GM21526 (cell line): ENCODE measurements at regions not wholly inside any gene's neighbourhood (a gene's known extent, or its start where the extent isn't known, plus 50 kb on each side); places are given as distances from the start of the nearest gene placed in this dataset.
"Not testable (repeated sequence)": the region's sequence is repeated elsewhere in the genome, so short reads cannot be mapped to it uniquely, and the experiment has no call there.

Source experiments
- ATAC-seq: cut with Tn5 transposase; IDR thresholded peaks from one replicate; pipeline ENCODE4 v1.9.1; 2021; ENCODE audit warnings: moderate library complexity; ENCODE audit not compliant: unreplicated experiment, low FRiP score

DNA sequence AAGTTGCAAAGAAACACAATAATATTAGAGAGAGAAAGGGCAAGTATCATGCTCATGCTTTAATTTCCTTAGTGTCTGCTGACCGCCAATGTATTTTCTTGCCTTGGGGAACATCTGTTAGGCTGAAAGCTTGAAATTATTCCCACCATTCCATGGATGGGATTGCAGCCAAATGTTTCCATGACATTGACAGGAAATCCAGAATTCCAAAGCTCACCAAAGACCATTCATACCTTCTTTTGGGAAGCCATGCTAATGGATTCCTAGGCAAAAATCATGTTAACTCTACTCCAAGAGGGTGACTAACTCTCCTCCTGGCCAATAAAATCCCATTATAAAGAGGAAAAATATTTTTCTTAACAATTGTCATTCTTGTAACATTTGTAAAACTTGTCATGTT, 661.4 kb upstream of the FAT3 start:
- ATAC-seq = no peak

DNA sequence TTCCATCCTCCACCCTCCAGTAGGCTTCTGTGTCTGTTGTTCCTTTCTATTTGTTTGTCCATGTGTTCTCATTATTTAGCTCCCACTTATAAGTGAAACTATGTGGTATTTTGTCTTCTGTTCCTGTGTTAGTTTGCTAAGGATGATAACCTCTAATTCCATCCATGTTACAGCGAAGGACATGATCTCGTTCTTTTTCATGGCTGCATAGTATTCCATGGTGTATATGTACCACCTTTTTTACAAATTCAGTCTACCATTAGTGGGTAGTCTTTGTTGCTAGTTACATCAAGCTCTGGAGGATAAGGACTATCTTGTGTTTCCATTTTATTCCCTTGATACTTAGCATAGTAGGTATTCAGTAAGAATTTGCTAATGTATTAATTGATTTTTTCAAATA, 664.2 kb upstream of the FAT3 start:
- ATAC-seq = no peak

DNA sequence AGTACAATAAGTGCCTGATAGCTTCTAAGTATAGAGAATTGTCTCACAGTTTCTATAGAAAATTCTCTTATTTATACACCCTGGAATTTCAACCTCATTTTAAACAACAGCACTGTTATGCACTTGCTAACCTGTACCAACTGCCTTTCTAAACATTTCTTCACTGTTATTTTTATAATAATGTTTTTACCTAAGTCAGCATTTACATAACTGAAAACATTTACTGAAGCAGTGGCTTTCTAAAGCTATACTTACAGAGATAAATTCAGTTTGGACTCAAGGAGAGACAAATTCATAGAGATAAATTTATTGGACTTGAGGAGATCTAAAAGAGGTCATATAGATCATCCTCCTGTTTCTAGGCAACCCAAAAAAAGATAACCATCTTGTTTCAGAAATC, 686.6 kb upstream of the FAT3 start:
- no peak for ATAC-seq

DNA sequence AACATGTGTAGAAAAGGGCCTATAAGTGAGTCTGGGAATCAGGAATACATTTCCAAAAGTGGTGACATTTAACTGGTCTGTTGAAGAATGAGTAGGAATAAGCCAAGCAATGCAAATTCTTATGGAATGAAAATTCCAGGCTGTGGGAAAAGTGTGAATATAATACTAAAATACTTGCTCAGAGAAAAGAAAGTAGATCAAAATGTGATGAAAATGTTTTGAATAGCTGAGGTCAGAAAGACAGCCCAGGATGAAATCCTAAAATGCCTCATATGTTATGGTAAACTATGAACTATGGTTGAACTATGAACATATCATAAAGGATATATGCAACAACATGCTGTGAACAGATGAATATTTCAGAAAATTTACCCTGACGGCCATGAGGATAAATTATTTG, 688.3 kb upstream of the FAT3 start:
- no peak for ATAC-seq

DNA sequence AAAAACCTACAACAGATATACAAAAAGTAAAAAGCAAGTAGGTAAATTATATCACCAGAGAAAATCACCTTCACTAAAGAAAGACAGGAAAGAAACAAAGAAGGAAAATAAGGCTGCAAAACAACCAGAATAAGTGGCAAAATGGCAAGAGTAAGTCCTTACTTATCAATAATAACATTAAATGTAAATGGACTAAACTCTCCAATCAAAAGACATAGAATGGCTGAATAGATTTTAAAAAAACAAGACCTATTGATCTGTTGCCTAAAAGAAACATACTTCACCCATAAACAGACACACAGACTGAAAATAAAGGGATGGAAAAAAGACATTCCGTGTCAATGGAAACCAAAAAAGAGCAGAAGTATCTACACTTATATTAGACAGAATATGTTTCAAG, 695.7 kb upstream of the FAT3 start:
- ATAC-seq = no peak

DNA sequence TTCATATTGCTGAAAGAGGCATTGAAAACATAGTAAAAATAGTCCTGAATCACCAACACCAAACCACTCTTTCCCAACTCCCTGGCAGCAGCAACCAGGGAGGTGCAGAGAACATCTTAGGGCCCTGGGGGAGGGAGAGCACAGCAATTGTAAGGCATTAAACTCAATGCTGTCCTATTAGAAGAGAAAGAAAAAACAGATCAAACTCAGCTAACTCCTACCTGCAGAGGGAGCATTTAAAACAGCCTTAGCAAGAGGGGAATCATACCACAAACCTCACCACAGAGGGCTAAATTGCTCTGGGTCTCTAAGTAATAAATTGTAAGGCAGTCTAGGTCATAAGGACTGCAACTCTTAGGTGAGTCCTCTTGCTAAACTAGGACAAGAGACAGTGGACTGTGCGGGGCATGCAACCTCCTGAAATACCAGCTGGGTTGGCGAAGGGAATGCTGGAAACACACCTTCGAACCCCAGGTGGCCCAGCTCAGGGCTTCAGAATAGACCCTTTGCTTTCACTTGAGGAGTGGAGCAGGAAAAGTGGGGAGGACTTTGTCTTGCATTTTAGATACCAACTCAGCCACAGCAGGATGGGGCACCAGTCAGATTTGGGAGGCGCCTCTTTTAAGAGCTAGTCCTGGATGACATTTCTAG, 697.1 kb upstream of the FAT3 start:
- no peak for ATAC-seq

DNA sequence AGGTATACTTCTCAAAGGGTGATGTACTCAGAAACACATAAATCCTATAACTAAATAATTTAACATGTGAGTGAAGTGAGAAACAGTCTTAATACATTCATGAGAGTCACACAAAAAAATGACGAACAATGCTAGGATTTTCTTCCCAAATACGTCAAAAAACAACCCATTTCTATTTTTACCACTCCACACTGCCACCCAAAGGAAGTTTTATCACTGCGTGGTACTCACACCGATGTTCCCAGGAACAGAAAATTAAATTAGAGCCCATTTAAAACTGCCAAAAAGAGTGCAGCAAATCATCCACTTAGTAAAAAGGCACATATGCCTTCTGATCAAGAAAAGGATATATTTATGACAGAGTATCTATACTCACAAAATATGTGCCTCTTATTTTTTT, 710.9 kb upstream of the FAT3 start:
- no peak for ATAC-seq

DNA sequence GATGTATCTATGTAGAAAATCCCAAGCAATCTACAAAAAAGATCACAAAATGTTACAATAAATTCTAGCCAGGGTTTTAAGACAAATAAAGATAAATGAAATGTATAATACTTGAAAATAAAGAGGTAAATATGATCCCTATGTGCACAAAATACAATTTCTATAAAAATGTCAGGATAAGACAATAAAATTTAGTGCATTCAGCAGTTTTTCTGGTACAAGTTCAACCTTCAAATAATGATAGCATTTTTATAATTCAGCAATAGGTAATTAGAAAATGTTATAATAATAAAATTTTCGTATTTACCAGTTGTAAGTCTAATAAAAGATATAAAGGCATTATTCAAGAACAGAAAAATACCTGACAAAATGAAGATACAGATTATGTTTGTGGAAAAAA, 726.8 kb upstream of the FAT3 start:
- no peak for ATAC-seq

DNA sequence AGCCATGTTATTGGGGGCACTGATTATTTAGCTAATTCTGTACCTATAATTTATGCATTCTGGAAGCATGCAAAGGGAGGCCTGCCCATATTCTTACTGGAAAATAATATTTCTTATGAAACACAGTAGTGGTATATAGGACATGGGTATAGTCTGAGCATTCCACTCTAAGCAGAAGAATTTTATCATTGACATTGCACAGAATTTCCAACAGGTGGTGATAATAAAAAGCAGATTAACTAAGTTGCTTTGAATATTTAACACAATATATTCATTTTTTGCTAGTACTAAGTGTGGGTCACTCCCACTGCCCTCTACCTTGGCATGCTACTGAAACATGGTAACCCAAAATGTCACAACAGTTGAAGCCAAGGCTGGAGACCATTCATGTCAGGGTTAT, 728.8 kb upstream of the FAT3 start:
- ATAC-seq = no peak

DNA sequence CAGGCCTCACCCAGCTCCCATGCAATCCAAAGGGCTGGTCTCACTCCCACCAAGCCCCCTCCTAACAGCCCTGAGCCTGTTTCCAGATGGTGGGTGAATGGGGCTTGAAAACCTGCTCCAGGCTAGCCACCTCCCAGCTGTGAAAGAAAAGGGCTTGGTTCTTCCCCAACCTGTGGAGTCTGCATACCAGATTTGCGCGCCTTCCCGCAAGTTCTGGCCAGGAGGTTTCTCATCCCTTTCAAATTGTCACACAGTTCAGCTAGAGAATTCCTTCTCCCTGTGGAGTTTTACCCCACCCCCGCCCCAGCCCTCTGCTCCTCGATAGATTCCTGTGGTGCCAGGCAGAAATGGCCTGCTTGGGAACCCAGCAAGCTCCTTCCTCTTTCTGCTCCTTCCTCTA, 734.6 kb upstream of the FAT3 start:
- ATAC-seq = no peak

DNA sequence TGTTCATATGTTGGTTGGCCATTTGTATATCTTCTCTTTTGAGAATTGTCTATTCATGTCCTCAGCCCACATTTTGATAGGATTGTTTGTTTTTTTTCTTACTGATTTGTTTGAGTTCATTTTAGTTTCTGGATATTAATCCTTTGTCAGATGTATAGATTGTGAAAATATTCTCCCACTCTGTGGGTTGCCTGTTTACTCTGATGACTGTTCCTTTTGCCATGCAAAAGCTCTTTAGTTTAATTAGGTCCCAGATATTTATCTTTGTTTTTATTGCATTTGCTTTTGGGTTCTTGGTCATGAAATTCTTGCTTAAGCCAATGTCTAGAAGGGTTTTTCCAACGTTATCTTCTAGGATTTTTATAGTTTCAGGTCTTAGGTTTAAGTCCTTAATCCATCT, 740.7 kb upstream of the FAT3 start:
- not testable (repeated sequence) for ATAC-seq

DNA sequence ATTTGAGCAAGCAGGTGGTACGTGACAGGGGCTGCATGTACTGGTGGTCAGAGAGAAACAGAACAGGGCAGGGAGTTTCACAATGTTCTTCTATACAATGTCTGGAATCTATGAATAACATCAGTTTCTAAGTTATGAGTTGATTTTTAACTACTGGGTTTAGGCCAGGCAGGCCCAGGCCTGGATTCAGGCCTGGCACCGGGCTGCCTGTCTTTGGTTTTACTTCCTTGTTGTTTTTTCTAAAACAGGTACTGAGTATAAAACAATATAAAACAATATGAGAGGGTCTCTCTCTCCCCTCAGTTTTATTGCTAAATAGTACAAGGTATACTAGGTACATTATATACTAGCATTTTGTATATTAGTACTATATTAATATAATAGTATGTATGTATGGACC, 742.7 kb upstream of the FAT3 start:
- not testable (repeated sequence) for ATAC-seq

DNA sequence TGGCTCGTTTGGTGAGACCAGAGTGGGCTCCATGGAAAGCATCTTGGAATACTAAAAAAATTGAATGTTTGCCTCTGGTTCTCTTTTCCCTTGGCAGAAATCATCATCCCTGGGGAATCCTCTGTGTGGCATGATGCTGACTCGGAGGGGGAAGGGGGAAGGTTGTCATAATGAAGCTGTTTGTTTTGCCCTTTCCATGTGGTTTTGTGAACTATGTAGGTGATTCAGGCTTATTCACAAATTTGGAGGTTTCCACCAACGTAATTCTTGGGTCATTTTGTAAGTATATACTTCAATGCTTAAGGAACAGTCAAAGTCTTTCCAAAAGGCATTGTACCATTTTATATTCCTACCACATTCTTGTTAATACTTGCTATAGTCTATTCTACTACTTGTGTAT, 754.0 kb upstream of the FAT3 start:
- no peak for ATAC-seq

DNA sequence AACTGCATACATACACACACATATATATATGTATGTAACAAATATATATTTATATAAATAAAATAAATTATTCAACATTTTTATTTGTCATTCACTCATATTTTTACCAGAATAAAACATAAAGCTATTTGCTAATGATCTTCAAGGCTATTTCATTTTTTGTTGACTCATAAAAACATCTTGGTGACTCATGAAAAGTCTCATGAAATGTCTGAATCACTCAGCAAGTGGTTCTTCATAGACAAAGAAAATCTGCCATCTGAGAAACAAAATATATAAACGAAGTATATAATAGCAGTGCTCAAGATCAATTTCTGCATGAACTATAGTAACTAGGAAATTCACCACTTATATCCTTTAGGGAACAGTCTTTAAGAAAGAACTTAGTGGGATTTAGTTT, 764.8 kb upstream of the FAT3 start:
- ATAC-seq = no peak

DNA sequence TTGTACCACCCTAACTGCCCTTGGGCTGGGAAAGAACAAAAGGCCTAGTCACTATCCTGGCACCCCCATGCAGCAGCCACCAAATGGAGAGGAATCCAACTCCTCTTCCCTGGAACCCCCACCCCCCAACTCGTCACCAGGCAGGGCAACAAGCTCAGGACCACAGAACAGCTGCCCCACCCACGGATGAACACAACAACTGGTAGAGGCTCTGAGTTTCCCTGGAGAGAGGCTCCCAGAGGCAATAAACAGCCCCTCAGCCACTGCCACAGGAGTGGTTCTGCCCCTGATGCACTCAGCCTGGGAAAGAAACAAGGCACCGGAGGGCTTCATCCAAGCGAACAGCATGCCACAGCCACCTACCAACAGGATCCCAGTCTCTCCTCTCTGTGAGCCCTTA, 778.4 kb upstream of the FAT3 start:
- no peak for ATAC-seq

DNA sequence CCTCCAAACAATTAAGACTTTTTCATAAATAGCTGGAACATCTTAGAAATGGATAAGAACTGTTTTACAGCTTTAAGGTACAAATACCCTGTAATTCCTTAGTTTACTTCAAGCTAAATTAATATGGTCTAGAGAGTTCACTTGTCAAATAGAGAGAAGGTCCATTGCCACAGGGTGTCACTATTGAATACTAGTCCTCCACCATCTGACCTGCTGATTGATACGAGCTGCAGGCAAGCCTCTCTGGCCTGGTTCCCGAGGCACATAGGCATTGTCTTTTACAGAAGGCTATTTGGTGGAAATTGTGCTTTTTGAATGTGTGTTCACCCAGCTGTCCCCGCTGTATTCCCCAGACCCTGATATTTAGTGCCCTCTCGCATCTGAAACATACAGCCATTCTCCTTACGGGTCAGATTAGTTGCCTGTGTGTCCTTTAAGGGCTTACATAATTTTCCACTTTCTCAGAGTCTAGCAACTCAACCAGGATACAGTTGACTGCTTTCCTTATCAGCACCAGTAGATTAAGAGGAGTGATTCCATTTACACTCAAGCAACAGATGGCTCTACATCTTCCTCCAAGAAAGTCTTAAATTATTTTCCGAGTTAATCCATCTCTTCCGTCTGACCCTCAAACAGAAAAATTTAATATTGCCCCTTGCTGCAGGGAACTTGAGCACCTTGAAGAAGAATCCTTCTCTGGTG, 788.8 kb upstream of the FAT3 start:
- ATAC-seq = no peak

DNA sequence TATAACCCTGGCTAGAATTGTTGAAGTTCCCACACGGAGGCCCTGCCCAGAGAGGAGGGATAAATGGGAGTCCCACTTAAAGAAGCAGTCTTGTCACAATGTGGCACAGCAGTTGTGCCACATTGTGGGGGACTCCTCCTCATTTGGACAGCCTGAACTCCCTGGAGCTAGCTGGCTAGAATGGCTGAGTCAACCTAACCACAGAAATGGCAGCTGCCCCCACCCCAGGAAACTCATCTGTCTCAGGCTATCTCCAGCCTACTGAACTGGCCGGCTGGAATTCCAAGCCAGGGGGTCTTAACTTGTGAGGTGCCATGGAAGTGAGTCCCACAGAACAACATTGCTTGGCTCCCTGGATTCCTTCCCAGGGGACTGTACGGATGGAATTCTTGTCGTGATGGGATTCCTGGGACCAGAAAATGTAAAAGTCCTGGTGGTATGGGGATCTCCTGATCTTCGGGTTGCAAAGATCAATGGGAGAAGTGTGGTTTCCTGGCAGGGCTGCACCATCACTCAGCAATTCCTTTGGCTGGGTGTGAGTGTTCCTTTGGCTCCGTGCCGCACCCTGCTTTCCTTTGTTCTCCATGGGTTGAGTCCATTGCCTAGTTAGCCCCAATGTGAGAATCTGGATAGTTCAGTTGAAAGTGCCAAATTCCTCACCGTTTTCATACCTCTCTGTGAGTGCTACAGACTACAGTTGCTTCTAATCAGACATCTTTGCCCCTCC, 791.2 kb upstream of the FAT3 start:
- no peak for ATAC-seq

DNA sequence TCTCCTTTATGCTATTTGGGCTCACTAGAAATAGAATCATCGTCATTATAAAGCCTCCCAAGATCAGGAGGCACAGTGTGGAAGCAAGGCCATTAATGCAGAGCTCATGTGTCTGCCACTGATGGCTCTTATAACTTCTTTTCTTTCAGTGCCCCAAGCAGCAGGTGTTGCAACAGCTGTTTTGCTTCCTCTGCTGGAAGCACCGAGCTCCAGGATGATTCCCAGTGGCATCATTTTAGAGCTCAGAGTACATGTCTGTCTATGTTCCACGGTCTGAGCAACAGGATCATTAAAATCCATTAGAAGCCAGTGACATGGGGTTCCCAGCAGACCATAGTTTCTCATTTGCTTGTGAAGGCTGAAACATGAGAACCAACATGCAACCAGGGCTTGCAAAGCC, 803.0 kb upstream of the FAT3 start:
- no peak for ATAC-seq

DNA sequence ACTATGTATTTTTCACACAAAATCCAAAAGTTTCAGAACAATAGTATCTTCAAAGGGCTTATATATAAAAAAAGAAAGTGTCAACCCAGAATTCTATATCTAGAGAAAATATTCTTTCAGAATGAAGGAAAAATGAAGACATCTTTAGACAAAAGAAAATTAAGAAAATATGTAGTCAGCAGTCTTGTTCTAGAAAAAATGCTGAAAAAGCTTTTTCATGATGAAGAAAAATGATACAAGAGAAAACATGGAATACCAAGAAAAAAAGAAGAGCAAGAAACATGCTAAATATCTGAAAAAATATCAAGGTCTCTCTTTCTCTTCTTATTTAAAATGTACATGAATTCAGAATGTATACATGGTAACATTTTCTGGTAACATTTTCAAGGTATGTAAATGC, 816.8 kb upstream of the FAT3 start:
- no peak for ATAC-seq

DNA sequence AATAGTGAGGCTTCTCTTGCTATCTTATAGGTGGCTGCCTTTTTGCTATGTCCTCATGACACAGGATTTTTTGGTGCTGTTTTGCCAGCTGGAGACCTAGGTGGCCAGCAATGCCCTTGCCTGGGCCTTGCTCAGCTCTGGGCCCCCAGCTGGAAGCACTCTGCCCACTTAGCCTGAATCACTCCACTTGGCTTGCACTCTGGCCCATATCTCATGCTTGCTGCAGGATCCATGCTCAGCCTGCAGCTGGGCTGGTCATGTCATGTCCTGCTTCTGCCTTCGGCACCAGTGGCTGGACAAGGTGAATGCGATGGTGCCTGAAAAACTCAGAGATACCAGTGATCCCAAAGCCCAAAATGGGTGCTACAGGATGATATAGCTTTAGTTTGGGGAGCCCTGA, 818.6 kb upstream of the FAT3 start:
- no peak for ATAC-seq

DNA sequence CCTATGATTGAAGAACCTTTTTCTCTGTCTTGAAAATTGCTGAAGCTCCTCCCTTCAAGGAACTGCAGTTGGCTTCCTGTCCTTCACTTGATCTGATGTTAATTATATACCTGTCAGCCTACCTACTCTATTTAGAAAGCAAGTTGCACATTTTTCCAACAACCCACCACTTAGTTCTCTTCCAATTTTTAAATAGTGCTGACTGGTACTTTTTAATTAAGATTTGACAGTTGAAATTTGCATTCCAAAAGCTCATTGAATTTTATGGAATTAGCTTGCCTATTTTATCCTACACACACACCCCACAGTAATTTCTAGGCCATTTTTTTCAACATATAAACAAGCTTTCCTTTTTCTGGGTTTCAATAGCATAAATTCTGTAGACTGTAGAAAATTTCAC, 820.3 kb upstream of the FAT3 start:
- ATAC-seq = no peak

DNA sequence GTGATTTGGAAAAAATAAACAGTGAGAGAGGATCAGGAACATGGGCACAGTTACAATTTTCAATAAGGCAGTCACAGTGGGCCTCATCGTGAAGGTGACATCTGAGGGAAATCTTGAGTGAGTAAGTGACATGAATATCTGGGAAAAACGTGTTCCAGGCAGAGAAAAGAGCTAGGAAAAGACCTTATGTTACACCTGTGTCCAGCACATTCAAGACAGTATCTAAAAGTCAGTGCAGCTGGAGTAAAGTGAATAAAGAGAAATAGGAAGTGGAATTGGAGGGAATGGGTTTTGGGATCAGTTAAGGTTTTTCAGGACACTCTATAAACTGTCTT, 827.5 kb upstream of the FAT3 start:
- no peak for ATAC-seq
